Dendritic cell treated with granulocyte-macrophage colony-stimulating factor and Interleukin-4, amounts not matched to agents 40 ng/mL and 50 ng/mL, for 4 days (primary cell): ENCODE measurements at regions not wholly inside any gene's neighbourhood (a gene's known extent, or its start where the extent isn't known, plus 50 kb on each side); places are given as distances from the start of the nearest gene placed in this dataset.

Source experiments
- H3K27ac Mint-ChIP-seq: one replicate; pipeline ENCODE4 v1.8.0; 2022; ENCODE audit warnings: mild to moderate bottlenecking, mixed read lengths
- H3K27me3 Mint-ChIP-seq: one replicate; pipeline ENCODE4 v1.8.0; 2022; ENCODE audit warnings: mild to moderate bottlenecking, mixed read lengths
- H3K36me3 Mint-ChIP-seq: one replicate; pipeline ENCODE4 v1.8.0; 2022; ENCODE audit warnings: low read depth, mixed read lengths
- H3K4me1 Mint-ChIP-seq: one replicate; pipeline ENCODE4 v1.8.0; 2022; ENCODE audit warnings: low read depth, mixed read lengths
- H3K4me3 Mint-ChIP-seq: one replicate; pipeline ENCODE4 v1.8.0; 2022; ENCODE audit warnings: mild to moderate bottlenecking, moderate library complexity, mixed read lengths
- H3K9me3 Mint-ChIP-seq: one replicate; pipeline ENCODE4 v1.8.0; 2022; ENCODE audit warnings: mixed read lengths
- intact Hi-C: fragments of 100-400 bp; cut with micrococcal nuclease; formaldehyde crosslinking; loops from one replicate; pipeline ENCODE4 v1.15.0; 2022

DNA sequence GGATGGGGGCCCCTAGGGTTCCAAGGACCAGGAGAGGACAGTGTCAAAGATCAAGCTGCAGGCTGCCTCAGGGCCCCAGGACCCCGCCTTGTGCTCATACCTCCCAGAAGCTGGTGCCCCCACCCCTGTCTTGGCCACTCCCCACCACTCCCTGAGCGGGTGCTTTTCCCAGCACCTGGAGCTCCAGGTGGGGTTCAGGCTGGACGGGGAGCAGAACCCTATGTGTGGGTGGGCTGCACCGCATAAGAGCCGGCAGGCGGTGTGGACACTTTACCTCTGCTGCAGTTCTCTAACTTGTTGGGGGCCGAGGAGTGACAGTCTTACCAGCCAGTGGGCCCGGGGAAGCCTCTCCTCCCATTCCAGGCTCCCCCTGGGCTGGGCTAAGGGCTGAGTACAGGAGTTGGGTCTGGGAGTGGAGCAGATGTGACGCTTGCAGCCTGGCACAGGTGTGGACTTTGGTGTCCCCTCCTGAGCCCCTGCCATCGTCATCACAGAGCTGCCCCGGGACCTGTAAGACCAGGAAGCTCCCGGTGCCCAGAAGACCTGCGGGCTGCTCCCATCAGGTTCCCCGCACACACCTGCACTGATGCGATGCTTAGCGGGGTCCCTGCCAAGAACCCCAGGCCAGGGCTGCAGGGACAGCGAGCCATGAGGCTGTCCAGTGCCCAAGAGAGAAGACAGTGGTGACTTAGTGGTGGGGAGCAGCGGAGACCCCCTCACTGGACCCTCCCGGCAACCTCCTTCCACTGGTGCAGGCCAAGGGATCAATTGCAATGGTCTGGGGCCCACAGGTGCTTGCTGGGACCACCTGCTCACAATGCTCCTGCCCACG, 674.5 kb downstream of the BRD1 start:
- Mint-ChIP-seq H3K27me3 (no peaks in the 10 kb centered on the region), H3K27ac (no peak overlapping the region), H3K4me3 (no peak overlapping the region), H3K36me3 (no peaks in the 10 kb centered on the region), H3K4me1 (no peaks in the 10 kb centered on the region), H3K9me3 (no peaks in the 10 kb centered on the region)
- intact Hi-C loops: no loop called here

DNA sequence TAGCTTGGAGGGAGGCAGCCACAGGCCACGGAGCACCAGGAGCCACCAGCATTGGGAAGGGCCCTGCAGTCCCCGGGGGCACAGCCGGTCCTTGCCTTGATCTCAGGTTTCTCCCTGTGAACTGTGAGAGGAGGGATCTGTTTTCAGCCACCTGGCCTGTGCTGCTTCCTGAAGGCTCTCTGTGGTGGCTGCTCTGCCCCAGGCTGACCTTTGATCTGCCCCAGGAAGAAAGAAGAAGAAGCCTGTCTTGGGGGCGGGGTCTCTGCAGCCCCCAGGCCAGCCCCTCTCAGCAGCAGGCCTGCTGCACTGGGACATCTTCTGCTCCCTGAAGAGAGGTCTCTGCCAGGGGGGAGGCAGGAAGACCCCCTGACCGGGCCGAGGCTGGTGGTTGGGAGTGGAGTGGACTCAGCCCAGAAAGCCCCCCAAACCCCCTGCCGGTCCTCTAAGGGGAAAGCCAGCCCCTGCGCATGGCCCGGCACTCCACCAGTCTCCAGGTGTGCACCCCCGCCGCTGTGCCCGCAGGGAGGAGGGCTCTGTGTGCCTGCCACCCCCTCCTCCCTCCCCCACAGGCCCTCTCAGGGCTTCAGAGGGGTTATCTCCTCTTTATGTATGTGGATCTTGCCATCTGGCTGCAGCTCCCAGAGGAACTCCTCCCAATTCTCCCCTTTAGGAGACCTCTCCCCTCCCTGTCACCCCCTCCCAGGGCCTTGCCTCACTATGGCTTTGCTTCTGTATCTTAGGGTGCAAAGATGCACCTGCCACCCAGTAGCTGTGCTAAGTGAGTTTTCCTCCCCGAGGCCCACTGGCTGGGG, 675.3 kb downstream of the BRD1 start:
- intact Hi-C loops: no loop called here
- H3K9me3 Mint-ChIP-seq: no peaks in the 10 kb centered on the region
- H3K27me3 Mint-ChIP-seq: no peaks in the 10 kb centered on the region
- H3K27ac Mint-ChIP-seq: no peak overlapping the region
- H3K36me3 Mint-ChIP-seq: no peaks in the 10 kb centered on the region
- no peak overlapping the region for H3K4me3 Mint-ChIP-seq
- no peaks in the 10 kb centered on the region for H3K4me1 Mint-ChIP-seq

DNA sequence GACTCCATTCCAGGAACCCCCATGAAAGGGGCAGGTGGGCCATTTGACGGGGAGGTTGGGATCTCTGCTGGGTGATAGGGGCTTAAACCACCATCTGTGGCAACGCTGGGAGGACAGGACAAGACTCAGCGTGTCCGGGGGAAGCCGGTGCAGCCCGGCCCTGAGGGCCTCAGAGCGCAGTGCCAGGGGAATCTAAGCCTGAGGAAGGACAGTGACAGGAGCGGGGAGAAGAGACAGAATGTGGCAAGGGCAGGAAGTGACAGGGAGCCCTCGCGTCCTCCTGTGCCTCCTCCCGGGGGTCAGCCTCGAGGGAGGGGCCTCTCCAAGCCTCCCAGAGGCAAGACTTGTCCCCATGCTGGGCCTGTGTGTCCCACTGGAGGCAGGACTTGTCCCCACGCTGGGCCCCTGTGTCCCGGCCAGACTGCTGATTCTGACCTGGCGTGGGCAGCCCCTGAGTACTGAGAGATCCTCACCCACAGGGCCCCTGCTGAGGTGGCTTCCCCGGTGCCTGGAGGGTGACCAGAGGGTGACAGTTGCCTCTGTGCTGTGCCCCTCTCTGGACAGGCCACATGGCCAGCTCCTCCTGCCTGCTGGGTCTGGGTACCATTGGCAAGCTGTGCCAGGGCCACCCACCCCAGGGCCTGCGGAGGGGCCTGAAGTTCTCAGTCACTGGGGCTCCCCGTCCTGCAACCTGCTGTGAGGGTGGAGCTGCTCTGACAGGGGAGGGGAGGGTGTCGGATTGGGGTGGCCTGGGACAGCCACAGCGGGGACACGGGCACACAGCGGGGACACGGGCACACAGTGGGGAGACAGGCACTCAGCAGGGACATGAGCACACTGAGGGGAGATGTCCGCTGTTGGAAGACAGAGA, 676.2 kb downstream of the BRD1 start:
- intact Hi-C loops: no loop called here
- Mint-ChIP-seq H3K9me3 (no peaks in the 10 kb centered on the region), H3K4me3 (no peak overlapping the region), H3K4me1 (no peaks in the 10 kb centered on the region), H3K27ac (no peak overlapping the region), H3K36me3 (no peaks in the 10 kb centered on the region), H3K27me3 (no peaks in the 10 kb centered on the region)

DNA sequence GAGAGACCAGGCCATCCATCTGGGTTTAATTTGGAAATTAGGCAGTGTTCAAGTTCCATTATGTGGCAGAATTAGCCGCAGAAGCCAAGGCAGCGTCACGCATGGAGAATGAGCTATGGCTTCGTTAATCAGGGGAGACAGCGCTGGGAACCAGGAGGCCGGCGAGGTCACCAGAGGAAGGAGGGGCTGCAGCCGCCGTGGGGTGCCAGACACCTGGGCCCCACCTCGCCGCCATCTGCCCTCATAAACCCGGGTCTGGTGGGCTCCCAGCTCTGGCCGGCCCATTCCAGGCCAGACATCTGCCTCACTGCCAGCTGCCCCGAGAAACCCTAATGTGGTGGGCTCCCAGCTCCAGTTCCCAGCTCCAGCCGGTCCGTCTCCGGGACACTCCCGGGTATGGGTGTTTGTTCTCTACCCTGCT, 676.9 kb downstream of the BRD1 start:
- H3K9me3 Mint-ChIP-seq: no peaks in the 10 kb centered on the region
- no peak overlapping the region for H3K27ac Mint-ChIP-seq
- H3K4me1 Mint-ChIP-seq: no peaks in the 10 kb centered on the region
- H3K4me3 Mint-ChIP-seq: no peak overlapping the region
- H3K36me3 Mint-ChIP-seq: no peaks in the 10 kb centered on the region
- intact Hi-C loops: no loop called here
- no peaks in the 10 kb centered on the region for H3K27me3 Mint-ChIP-seq

DNA sequence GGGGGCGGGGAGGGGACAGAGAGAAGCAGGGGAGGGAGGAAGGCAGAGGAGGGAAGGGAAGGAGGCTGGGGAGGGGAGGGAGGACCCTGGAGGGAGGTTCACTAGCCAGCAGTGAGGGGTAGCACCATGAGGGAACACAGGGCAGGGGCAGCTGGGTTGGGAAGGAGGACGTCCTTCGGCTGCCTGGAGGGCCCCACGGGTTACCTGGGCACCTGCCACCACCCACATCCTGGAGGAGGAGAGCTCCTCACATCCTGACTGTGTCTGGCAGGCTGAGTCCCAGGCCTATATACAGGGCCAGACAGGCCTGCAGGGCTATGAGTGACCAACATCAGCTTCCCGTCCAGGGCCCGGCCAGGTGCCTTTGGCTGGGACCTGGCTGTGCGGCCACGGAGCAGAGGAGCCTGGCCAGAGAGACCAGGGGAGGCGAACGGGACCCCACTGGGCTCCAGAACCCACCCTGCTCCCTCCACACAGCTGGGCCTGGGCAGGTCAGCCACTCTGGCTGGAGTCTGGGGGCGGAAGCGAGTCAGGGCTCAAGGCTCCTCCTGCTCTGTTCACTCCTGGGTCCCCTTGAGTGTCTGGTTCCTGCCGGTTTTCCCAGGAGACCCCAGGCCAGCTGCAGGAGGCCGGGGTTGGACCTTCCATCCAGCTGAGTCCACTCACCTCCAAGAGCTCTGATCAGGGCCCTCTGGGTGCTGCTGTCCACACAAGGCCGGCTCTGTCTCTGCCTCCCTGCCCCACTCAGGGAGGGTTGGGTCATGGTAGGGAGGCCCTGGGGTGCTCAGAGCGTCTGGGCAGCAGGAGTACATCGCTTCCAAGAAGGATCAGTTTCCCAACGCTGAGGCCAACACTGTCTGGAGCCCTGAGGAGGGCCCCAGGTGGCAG, 677.7 kb downstream of the BRD1 start:
- H3K9me3 Mint-ChIP-seq: no peaks in the 10 kb centered on the region
- H3K4me3 Mint-ChIP-seq: no peak overlapping the region
- intact Hi-C loops: no loop called here
- no peaks in the 10 kb centered on the region for H3K4me1 Mint-ChIP-seq
- H3K27ac Mint-ChIP-seq: no peak overlapping the region
- H3K27me3 Mint-ChIP-seq: peaks cover 2% of the 10 kb centered on the region
- H3K36me3 Mint-ChIP-seq: no peaks in the 10 kb centered on the region

DNA sequence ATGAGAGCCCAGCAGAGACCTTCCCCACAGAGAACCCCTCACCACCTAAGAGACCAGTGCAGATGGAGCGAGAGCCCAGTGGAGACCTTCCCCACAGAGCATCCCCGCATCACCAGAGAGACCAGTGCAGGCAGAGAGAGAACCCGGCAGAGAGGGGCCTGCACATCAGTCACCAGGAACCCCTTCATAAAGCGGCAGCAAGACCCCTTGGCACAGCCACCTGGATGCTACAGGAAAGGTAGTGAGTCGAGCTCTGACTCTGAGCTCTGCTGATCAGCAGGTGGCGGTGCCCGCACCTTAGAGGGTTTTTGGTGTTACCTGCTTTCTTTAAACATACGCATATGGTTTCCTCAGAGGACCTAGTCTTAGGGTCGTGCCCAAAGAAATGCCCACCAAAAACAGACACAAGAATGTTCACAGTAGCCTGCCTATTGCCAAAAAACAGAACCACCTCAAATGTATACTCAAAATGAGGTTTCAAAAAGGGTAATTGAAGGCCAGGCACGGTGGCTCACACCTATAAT, 678.7 kb downstream of the BRD1 start:
- Mint-ChIP-seq H3K27me3 (peaks cover 2% of the 10 kb centered on the region), H3K4me1 (no peaks in the 10 kb centered on the region), H3K9me3 (no peaks in the 10 kb centered on the region), H3K4me3 (no peak overlapping the region), H3K27ac (no peak overlapping the region), H3K36me3 (no peaks in the 10 kb centered on the region)
- intact Hi-C loops: no loop called here

DNA sequence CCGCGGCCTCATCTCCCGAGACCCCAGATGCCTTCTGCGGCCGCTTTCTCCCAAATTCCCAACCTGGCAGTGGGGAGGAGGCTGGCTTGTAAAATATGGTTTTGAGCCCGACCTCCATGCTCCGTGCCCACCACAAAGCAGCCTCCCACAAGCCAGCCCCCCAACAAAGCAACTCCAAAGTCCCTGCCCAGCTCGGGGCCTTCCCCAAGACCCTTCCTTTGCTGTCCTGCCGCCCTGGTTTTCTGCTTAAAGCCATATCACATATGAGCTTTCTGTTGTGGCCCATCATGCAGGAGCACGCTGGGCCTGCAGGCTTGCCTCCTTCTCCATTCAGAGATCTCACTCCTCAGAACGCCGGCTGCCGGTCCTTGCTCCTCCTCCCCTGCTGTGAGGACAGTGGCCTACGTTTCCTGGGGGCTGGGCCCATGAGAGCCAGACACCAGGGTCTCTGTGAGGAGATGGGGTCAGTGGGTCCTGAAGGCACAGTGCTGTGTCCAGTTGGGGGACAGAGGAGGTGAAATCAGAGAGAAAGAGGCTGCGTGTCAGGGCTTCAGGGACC, 680.0 kb downstream of the BRD1 start:
- H3K9me3 Mint-ChIP-seq: no peaks in the 10 kb centered on the region
- H3K27ac Mint-ChIP-seq: no peak overlapping the region
- H3K4me3 Mint-ChIP-seq: no peak overlapping the region

DNA sequence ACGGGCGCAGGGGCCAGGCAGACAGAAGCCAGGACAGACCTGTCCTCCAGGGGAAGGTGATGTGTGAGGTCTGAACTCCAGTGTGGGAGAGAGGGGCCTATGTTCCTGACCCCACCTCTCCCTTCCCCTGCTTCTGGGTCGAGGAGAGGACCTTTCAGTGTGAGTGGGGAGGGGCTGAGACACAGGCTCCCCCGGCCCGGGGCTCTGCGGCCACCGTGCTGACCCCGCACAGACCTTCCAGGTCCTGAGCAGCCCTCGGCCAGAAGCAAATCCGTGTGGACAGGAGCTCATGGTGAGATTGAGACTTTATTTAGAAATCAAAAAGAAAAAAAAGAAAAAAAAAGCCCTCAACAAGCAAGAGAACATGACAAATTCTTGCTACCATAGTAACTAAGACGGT, 680.5 kb downstream of the BRD1 start:
- H3K9me3 Mint-ChIP-seq: no peaks in the 10 kb centered on the region
- no peaks in the 10 kb centered on the region for H3K4me1 Mint-ChIP-seq
- no peak overlapping the region for H3K4me3 Mint-ChIP-seq
- H3K27me3 Mint-ChIP-seq: peaks cover 2% of the 10 kb centered on the region
- intact Hi-C loops: no loop called here
- no peak overlapping the region for H3K27ac Mint-ChIP-seq
- no peaks in the 10 kb centered on the region for H3K36me3 Mint-ChIP-seq

More for the DNA sequence above, 680.0 kb downstream of the BRD1 start:
- Mint-ChIP-seq H3K4me1 (no peaks in the 10 kb centered on the region), H3K36me3 (no peaks in the 10 kb centered on the region), H3K27me3 (peaks cover 2% of the 10 kb centered on the region)
- intact Hi-C loops: no loop called here

DNA sequence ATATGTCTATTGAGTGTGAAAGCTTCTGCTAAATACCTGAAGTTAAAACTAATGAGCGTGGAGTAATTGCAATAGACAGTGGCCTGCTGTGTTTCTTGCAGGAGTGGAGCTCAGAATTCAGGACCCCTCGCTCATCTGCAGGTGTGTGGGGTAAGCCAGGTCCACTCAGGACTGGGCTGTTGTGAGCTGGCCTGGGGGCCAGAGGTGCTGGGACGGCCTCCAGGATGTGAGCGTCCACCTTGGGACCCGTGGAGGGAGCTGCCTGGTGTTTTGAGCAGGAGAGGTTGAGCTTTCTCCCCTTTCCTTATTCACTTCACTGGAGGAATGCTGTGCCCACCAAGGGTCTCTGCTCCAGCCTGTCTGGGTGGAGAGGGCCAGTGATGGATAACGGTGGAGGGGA, 681.2 kb downstream of the BRD1 start:
- H3K9me3 Mint-ChIP-seq: no peaks in the 10 kb centered on the region
- intact Hi-C loops: no loop called here
- H3K27me3 Mint-ChIP-seq: peaks cover 2% of the 10 kb centered on the region
- no peaks in the 10 kb centered on the region for H3K36me3 Mint-ChIP-seq
- no peaks in the 10 kb centered on the region for H3K4me1 Mint-ChIP-seq
- H3K4me3 Mint-ChIP-seq: no peak overlapping the region
- no peak overlapping the region for H3K27ac Mint-ChIP-seq

DNA sequence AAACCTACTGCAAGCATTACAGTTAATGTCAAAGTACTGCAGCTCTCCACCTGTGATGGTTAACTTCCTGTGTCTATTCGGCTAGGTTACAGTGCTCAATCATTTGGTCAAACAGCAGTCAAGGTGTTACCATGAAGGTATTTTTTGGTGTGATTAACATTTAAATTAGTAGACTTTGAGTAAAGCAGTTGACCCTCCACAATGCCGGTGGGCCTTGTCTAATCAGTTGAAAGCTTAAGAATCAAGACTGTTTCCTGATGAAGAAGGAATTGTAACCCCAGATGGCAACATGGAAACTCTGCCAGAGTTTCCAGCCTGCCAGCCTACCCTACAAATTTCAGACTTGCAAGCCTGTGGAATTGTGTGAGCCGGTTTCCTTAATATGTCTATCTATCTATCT, 683.9 kb downstream of the BRD1 start:
- no peaks in the 10 kb centered on the region for H3K36me3 Mint-ChIP-seq
- no peak overlapping the region for H3K4me3 Mint-ChIP-seq
- no peak overlapping the region for H3K27ac Mint-ChIP-seq
- intact Hi-C loops: no loop called here
- peaks cover 3% of the 10 kb centered on the region for H3K27me3 Mint-ChIP-seq
- H3K9me3 Mint-ChIP-seq: no peaks in the 10 kb centered on the region
- H3K4me1 Mint-ChIP-seq: no peaks in the 10 kb centered on the region

DNA sequence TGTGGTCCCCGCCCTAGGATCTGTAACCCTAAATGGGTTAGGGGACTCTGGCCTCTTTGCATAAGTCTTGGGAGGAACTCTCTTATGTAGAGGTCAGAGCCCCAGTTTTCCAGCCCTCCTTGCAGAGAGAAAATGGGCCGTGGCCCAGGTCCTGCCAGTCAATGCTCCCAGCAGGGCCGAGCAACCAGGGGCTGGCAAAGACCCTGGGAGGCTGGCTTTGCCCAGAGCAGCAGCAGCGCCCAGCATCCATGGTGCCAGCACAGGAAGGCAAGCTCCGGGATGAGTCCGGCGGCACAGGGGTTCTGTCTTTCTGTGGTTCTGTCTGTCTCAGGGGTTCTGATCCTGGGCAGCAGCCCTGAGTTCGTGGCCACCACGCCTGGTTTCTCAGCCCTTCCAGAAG, 684.8 kb downstream of the BRD1 start:
- H3K27me3 Mint-ChIP-seq: peaks cover 3% of the 10 kb centered on the region
- H3K27ac Mint-ChIP-seq: no peak overlapping the region
- intact Hi-C loops: no loop called here
- H3K4me3 Mint-ChIP-seq: no peak overlapping the region
- H3K36me3 Mint-ChIP-seq: no peaks in the 10 kb centered on the region
- no peaks in the 10 kb centered on the region for H3K4me1 Mint-ChIP-seq
- no peaks in the 10 kb centered on the region for H3K9me3 Mint-ChIP-seq

DNA sequence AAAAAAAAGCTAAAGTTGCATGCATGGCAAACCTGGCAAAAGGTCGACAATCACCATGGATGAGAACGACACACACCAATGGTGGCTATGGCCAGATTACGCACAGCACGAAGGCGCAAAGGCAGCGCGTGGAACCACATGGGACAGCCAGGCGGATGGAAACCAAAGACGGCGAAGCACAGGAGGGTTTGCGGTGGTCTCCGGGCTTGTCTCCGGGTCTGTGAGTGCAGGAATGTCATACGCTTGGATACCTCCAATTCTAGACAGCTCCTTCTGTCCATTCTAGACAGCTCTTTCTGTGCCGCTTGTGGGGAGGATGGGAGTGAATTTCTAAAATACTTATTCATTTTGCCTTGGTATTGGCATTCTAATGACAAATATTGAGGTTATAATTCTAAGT, 685.4 kb downstream of the BRD1 start:
- H3K4me1 Mint-ChIP-seq: no peaks in the 10 kb centered on the region
- no peaks in the 10 kb centered on the region for H3K9me3 Mint-ChIP-seq
- H3K4me3 Mint-ChIP-seq: no peak overlapping the region
- H3K27me3 Mint-ChIP-seq: peaks cover 3% of the 10 kb centered on the region
- H3K36me3 Mint-ChIP-seq: no peaks in the 10 kb centered on the region
- no peak overlapping the region for H3K27ac Mint-ChIP-seq
- intact Hi-C loops: no loop called here

DNA sequence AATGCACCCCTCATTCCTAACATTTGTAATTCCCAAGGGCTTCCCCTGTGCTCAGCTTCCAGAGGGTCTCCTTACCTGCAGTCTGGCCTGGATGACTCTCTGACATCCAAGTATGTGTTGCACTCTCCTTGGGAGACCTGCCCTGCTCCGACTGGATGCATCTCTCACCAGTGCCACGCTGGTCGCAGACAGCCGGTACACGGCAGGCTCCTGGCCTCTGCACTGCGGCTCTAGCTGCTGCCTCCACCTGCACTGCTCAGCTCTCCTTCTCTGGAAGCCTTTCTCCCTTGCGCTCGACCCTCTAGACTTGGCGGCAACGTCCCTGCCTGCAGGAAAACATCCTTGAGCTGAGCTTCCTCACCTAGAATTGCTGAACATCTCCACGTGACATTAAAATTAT, 685.9 kb downstream of the BRD1 start:
- Mint-ChIP-seq H3K4me1 (no peaks in the 10 kb centered on the region), H3K9me3 (no peaks in the 10 kb centered on the region), H3K27me3 (peaks cover 3% of the 10 kb centered on the region), H3K4me3 (no peak overlapping the region), H3K36me3 (no peaks in the 10 kb centered on the region), H3K27ac (no peak overlapping the region)
- intact Hi-C loops: no loop called here
